ENCODE measurements at regions not wholly inside any gene's neighbourhood (a gene's known extent, or its start where the extent isn't known, plus 50 kb on each side); places are given as distances from the start of the nearest gene placed in this dataset.

DNA sequence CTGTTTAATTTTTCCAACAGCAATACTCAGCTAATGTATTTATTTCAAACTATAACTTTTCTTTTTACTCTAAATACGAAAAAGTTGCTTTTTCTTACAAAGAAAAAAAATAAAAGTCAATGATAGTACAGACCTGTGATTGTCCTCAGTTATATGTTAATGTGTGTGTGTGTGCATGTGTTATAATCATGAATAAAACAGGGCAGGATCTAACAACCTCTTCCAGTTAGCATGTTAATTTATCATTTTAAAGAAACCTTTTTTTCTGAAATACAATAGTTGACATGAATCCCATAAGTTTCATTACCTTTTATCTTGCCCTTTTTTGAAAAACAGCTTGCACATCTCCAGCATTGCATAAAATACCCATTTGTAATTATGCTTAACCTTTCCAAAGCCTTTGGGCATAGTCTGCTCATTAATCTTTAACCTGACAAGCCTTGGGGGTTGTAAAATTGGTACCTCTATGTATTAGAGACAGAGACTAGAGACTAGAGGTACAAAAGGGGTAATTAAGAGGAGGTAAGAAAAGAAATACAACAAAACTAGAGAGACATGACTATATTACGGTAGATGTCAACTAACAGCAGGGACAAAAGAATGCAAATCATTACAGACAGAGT, 828.1 kb downstream of the OLFM4 start:
- Histone ChIP-seq H3K36me3 (no peaks in the 10 kb centered on the region), H3K27me3 (no peaks in the 10 kb centered on the region), H3K27ac (no peak overlapping the region), H3K4me1 (no peaks in the 10 kb centered on the region), H3K9me3 (no peaks in the 10 kb centered on the region), H3K4me3 (no peak overlapping the region)
- TF ChIP-seq CTCF (IDR thresholded peaks at IDR 0.05) = no peak
- TF ChIP-seq POLR2A (IDR thresholded peaks at IDR 0.05) = no peak
- no peak for DNase-seq

DNA sequence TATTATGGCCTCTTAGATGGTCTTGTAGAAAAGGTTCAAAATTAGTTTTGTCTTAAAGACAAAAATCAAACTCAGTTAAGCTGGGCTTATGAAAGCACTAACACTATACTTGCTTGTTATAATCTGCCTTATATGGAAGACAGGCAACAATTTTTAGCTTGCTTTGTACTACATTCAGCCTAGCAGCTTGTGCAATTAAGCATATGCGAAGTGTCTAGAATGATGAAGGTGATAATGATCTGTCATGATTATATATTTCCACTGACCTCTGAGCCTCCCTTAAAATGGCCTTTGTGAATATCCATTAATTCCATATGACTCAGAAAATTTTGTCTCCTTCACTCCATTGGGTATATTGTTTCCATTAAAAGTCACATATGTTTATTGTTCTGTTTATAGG, 834.9 kb downstream of the OLFM4 start:
- Histone ChIP-seq H3K9me3 (no peaks in the 10 kb centered on the region), H3K4me1 (no peaks in the 10 kb centered on the region), H3K36me3 (no peaks in the 10 kb centered on the region), H3K4me3 (no peak overlapping the region), H3K27ac (no peak overlapping the region), H3K27me3 (no peaks in the 10 kb centered on the region)
- no peak for DNase-seq
- TF ChIP-seq CTCF (IDR thresholded peaks at IDR 0.05) (no peak), POLR2A (IDR thresholded peaks at IDR 0.05) (no peak)

DNA sequence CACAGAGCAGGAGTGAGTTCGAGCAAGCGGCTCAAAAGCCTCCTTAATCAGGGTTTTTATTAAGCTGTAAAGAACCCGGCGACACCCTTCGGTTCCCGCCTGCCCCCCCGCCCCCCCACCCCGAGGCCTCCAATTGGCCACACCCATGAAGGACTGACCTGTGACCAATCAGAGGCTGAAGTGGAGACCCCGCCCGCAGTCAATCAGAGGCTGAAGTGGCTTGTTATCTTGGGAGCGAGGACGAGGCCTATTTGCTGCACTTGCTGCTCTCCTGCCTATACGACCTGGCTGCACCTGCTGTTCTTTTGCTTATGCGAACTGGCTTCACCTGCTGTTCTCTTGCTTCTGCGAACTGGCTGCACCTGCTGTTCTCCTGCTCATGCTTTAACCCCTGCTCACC, 844.9 kb downstream of the OLFM4 start:
- no peaks in the 10 kb centered on the region for H3K9me3 ChIP-seq
- peak in 1 of 3 donors; percentile 48 for DNase-seq
- TF ChIP-seq CTCF (IDR thresholded peaks at IDR 0.05) (no peak), POLR2A (IDR thresholded peaks at IDR 0.05) (no peak)
- no peaks in the 10 kb centered on the region for H3K4me1 ChIP-seq
- H3K27ac ChIP-seq = no peak overlapping the region
- no peak overlapping the region for H3K4me3 ChIP-seq
- H3K36me3 ChIP-seq = no peaks in the 10 kb centered on the region
- H3K27me3 ChIP-seq = no peaks in the 10 kb centered on the region

- TF ChIP-seq CTCF (IDR thresholded peaks at IDR 0.05) (no peak), POLR2A (IDR thresholded peaks at IDR 0.05) (no peak)
- Histone ChIP-seq H3K27me3 (no peaks in the 10 kb centered on the region), H3K27ac (no peak overlapping the region), H3K4me1 (no peaks in the 10 kb centered on the region), H3K9me3 (no peaks in the 10 kb centered on the region), H3K36me3 (no peaks in the 10 kb centered on the region), H3K4me3 (no peak overlapping the region)
- no peak for DNase-seq
Observed at GRCh38 chr13:53878861-53879260, 850.2 kb downstream of the OLFM4 start.

DNA sequence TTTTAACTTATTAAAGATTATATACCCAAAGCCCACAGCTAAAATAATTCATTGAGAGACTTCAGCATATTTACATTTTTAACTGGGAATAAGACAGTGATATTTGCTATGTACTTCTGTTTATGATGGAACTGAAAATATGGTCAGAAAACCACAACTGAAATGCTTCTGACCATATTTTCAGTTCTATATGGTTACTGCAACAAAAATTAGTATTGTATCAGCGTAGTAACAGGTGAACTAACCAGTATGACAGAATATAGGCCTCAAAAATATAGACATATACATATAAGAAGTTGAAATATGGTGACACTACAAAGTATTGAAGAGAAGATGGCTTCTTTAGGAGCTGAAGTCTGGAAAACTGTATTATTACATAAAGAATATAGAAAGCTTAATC, 857.4 kb downstream of the OLFM4 start:
- H3K4me3 ChIP-seq = no peak overlapping the region
- H3K9me3 ChIP-seq = no peaks in the 10 kb centered on the region
- H3K27me3 ChIP-seq = no peaks in the 10 kb centered on the region
- TF ChIP-seq CTCF (IDR thresholded peaks at IDR 0.05) = no peak
- no peak for TF ChIP-seq POLR2A (IDR thresholded peaks at IDR 0.05)
- no peak overlapping the region for H3K27ac ChIP-seq
- no peak for DNase-seq
- no peaks in the 10 kb centered on the region for H3K4me1 ChIP-seq
- no peaks in the 10 kb centered on the region for H3K36me3 ChIP-seq

GRCh38 chr13:53890696-53891095, 862.1 kb downstream of the OLFM4 start:
- H3K27me3 ChIP-seq = no peaks in the 10 kb centered on the region
- no peak overlapping the region for H3K4me3 ChIP-seq
- H3K27ac ChIP-seq = no peak overlapping the region
- H3K36me3 ChIP-seq = no peaks in the 10 kb centered on the region
- no peaks in the 10 kb centered on the region for H3K4me1 ChIP-seq
- H3K9me3 ChIP-seq = no peaks in the 10 kb centered on the region
- DNase-seq = no peak
- TF ChIP-seq POLR2A (IDR thresholded peaks at IDR 0.05) = no peak
- no peak for TF ChIP-seq CTCF (IDR thresholded peaks at IDR 0.05)
